HG02571 (cell line): ENCODE measurements at regions not wholly inside any gene's neighbourhood (a gene's known extent, or its start where the extent isn't known, plus 50 kb on each side); places are given as distances from the start of the nearest gene placed in this dataset.

Source experiments
- ATAC-seq: cut with Tn5 transposase; IDR thresholded peaks from one replicate; pipeline ENCODE4 v1.9.1; 2021; ENCODE audit warnings: mild to moderate bottlenecking, moderate library complexity; ENCODE audit not compliant: unreplicated experiment

DNA sequence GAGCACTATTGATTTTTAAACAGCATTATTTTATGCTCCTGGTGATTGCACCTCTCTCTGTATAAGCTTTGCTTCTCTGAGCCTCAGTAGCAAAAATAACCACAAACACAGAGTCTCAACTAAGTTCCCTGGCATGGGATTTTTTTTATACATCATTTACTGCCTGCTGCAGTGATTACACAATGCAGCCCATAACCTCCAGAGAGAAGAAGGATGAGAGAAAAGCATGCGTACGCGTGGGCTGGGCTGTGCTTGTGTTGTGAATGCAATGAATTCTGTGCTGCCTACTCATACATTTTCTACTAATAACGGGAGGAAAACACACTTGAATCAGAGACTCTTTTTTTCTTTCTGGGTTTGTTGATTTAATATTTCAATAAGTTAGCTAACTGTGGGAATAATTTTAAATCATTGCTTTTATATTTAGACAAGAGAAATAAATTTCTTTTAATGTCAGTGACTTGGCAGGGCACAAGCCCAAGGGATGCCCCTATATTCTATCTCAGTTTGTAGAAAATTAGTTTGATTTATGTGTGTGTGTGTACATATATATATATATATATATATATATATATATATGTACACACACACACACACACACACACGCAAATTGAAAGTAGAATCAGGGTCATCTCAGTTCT is 351.5 kb downstream of the MED10 start:
- ATAC-seq, result no peak

DNA sequence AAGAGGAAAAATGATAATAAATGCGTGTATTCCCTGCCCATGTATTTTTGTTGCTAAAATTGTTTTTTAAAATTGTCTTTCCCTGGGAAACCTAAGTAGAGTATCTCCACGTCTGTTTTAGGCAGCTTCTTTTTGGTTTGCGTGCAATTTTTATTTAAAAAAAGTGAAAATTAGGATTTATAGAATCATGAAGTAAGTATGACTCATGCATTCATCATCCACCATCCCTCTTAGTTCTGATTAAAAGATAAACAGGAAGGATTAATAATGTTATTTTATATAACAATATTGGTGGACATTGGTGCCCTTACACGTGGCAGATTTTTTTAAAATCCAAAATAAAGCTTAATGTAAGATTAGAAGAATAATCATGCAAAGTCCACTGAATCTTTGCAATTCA is 358.7 kb downstream of the MED10 start:
- no peak for ATAC-seq

DNA sequence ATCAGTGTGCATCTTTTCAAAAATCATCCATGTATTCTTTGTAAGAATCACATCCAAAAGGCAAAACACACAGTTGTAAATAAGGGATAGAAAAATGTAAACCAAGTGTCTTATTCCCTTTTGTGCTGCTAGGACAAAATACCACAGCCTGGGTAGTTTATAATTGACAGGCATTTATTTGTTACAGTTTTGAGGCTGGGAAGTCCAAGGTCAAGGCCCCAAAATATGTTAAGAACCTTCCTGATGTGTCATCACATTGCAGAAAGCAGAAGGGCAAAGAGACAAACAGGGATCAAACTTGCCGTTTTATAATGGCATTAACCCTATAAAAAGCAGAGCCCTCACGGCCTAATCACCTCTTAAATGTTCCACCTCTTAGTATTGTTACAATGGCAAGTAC is 364.8 kb downstream of the MED10 start:
- no peak for ATAC-seq

DNA sequence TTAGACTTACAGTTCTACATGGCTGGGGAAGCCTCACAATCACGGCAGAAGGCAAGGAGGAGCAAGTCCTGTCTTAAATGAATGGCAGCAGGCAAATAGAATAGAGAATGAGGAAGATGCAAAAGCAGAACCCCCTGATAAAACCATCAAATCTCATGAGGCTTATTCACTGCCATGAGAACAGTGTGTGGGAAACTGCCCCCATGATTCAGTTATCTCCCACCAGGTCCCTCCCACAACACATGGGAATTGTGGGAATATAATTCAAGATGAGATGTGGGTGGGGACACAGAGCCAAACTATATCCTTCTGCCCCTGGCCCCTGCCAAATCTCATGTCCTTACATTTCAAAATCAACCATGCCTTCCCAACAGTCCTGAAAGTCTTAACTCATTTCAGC is 367.1 kb downstream of the MED10 start:
- no peak for ATAC-seq

GRCh38 chr5:6006838-6007314 is 371.5 kb downstream of the MED10 start:
- ATAC-seq, result no peak

DNA sequence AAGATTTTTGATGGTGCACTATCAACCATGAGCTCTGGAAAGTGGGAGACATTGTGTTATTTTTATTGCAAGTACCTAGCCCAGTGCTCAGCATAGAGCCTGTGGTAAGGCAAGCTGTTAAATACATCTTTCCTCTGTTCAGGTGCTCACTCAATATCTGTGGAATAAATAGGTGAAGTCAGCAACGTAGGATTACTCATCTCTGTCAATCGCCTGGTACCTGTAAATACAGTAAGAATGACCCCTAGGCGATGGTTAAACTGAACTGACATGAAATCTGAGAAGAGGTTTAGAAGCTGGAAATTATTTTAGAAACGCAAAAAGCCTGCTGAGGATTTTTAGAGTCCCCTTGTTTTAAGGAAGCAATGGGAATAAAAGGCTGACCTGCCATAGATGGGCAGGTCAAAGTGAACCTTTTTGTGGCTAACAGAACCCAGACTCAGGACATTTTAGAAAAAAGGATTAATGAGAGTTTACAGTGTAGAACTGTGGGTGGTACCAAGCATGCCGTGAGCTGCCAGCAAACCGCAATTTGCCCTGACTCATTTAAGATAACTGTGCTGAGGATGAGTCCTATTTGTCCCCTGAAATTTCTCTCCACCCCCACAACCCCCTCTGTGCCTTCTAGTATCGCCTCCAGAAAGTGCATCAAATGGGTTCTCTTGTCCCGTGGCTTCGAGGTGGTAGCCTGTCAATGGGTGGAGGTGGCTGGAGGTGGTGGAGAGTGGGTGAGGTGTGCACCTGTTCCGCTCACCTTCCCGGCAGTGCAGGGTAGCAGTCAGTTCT is 375.1 kb downstream of the MED10 start:
- ATAC-seq, result no peak

DNA sequence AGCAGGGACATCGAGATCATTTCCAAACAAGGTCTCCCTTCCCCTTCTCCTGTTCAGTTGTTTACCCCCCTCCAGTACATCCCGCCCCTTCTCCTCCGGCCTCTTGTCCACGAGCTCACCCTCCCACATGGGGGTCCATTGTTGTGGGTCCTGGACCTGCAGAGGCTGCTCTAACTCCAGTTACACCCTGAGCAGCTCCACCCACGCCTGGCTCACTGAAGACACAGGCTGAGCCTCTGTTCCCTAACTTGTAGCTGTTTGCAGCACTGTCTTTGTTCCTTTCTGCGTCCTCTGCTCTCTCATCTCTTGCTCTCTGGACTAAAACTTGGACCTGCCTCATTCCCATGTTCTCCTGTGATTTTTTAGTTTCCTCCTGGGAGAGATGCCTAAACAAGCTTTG is 377.5 kb downstream of the MED10 start:
- no peak for ATAC-seq

DNA sequence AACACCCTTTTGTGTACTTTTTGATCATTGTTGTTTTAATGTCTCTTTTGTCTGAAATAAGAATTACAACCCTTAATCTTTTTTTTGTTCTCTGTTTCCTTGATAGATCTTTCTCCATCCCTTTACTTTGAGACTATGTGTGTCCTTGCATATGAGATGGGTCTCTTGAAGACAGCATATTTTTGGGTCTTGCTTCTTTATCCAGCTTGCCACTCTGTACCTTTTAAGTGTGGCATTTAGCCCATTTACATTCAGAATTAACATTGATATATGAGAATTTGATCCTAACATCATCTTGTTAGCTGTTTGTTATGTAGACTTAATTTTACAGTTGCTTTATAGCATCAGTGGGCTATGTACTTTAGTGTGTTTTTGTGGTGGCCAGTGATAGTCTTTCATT is 382.5 kb downstream of the MED10 start:
- ATAC-seq, result no peak

DNA sequence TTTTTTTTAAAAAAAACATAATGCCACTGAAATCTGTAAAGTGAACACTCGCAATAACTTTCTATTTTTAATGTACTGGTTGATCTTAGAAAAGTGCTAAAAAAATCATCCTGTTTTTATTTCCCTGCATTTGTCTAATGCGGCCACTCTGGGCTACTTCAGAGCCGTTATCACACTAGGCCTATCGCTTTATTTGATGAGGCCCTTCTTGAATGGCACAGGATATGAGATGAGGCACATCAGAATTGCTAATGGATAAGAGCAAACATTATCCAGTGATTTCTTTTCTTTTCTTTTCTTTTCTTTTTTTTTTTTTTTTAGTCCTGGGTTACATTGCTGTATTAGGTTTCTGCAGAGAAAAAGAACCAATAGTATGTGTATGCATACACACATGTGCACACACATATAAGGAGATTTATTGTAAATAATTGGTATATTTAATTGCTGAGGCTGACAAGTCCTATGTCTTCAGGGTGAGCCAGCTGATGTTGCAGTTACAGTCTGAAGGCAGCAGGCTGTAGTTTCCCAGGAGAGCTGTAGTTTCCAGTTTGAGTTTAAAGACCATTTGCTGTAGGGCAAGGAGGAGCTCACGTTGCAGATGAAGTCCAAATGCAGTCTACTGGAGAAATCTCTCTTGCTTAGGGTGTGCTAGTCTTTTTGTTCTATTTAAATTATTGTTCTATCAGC is 391.7 kb downstream of the MED10 start:
- no peak for ATAC-seq

GRCh38 chr5:5985332-5985731 is 393.0 kb downstream of the MED10 start:
- no peak for ATAC-seq

GRCh38 chr5:5983261-5983980 is 394.9 kb downstream of the MED10 start:
- no peak for ATAC-seq

- no peak for ATAC-seq
These were observed 396.8 kb downstream of the MED10 start for GRCh38 chr5:5981562-5981961.

DNA sequence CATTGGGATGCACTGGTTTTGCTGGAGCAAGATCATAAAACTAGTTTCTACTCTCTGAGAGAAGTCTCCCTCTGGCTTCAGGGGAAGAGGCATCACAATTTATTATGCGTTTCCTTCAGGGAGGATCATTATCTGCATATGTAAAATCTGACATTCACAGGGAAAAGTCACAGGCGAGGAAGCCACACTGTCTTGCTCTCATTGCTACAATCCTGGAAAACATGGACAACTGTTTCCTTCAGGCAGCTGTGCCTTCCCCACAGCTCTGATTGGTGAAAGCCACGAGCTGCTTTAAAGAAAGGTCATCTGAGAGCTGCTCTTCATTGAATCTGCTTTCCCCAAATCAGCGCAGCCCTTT is 397.8 kb downstream of the MED10 start:
- no peak for ATAC-seq

- no peak for ATAC-seq
These were observed 398.4 kb downstream of the MED10 start for GRCh38 chr5:5979761-5980537.

GRCh38 chr5:5979377-5979760 is 399.0 kb downstream of the MED10 start:
- no peak for ATAC-seq

- no peak for ATAC-seq
These were observed 399.6 kb downstream of the MED10 start for GRCh38 chr5:5978501-5979376.

- no peak for ATAC-seq
These were observed 407.1 kb downstream of the MED10 start for GRCh38 chr5:5971203-5971602.

DNA sequence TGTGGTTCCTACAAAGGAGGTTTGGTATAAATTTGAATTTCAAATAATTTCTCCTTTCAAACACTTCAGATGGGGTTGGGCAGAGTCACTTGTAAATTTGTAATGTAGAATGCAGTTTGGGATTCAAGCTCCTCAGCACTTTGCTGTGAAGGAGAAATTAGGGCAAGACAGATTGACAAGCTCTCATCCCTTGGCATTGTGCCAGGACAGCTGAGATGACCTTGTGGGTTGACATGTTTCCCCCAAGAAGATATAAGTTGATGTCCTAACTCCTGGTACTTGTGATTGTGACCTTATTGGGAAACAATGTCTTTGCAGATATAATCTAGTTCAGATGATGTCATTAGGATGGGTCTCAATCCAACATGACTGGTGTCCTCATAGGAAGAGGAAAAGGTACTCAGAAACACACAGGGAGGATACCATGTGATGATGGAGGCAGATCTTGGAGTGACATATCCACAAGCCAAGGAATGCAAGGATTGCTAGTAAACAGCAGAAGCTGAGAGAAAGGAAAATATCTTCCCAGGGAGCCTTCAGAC is 408.3 kb downstream of the MED10 start:
- no peak for ATAC-seq

DNA sequence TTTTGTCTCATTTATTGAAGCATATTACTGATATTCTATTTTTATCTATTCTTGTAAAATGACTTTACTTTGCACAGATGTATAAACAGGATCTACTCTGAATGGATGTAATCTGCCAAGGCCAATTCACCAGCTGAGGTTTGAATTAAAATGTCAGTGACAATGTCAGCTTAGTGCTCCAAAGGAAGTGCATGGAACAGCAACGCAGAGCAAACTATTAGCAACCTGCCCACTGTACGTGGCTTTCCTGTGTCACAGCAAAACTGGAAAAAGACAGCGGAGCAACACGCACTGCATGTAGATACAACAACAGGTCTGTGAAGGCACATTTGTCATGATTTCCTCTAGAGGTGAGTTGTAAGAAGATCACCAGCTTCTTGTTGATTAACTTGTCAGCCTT is 409.4 kb downstream of the MED10 start:
- no peak for ATAC-seq
